ENCODE measurements at regions not wholly inside any gene's neighbourhood (a gene's known extent, or its start where the extent isn't known, plus 50 kb on each side); places are given as distances from the start of the nearest gene placed in this dataset.

DNA sequence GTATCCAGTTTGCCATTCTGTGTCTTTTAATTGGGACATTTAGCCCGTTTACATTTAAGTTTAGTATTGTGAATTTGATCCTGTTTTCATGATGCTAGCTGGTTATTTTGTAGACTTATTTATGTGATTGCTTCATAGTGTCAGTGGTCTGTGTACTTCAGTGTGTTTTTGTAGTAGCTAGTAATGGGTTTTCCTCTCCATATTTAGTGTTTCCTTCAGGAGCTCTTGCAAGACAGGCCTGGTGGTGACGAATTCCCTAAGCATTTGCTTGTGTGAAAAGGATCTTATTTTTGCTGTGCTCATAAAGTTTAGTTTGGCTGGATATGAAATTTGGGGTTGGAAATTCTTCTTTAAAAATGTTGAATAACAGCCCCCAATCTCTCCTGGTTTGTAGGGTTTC lies 69.2 kb upstream of the PDC start:
- ATAC-seq: no peak
- peaks cover 23% of the 10 kb centered on the region for H3K36me3 Mint-ChIP-seq
- H3K9me3 Mint-ChIP-seq: peaks cover 10% of the 10 kb centered on the region
- H3K27ac Mint-ChIP-seq: no peak overlapping the region
- H3K4me1 Mint-ChIP-seq: no peaks in the 10 kb centered on the region
- peaks cover 38% of the 10 kb centered on the region for H3K27me3 Mint-ChIP-seq
- no peak overlapping the region for H3K4me3 Mint-ChIP-seq

DNA sequence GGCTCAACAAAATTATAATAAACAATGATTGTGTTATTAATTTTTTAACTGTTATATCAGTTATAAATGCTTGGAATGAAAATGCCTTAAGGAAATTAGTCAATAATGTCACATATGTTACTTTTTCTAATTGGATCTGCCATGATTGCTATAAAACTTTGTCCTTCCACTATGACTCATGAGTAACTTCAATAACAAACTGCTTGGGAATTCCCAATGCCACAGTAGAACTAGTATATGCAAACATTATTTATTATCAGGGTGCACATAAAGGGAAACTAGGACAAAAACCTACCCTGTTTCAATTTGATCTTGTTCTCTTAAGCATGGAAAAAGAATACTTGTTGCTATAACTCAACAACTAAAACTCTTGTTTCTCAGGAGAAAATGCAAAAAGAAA lies 59.1 kb upstream of the PDC start:
- no peaks in the 10 kb centered on the region for H3K27me3 Mint-ChIP-seq

DNA sequence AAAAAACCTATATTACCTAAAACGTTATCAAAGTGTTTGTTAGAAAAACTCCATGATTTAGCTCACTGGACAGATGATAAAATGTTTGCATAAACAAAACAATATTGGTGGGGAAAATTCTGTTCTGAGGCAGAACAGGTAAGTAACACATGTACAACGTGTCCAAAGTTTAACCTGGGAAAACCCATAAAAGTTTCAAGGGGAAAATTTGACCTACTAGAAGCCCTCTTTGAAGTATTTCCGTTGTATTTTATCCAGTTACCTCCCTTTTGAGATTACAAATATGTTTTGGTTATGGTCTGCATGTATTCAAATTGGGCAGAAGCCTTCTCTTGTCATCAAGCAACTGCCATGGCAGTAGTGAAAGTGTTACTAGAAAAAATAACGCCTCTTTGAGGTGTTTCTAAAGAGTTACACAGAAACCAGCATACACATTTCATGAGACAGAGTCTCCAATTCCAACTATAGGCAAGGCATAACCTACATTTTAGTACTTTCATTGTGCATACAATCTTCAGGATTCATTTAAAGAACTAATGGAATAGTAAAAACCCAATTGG lies 58.0 kb upstream of the PDC start:
- Mint-ChIP-seq H3K4me1 (peaks cover 11% of the 10 kb centered on the region), H3K4me3 (no peak overlapping the region), H3K36me3 (peaks cover 25% of the 10 kb centered on the region), H3K27me3 (no peaks in the 10 kb centered on the region), H3K27ac (no peak overlapping the region), H3K9me3 (peaks cover 17% of the 10 kb centered on the region)
- no peak for ATAC-seq

More for the DNA sequence above, 59.1 kb upstream of the PDC start:
- no peak overlapping the region for H3K27ac Mint-ChIP-seq
- no peak for ATAC-seq
- peaks cover 11% of the 10 kb centered on the region for H3K4me1 Mint-ChIP-seq
- peaks cover 22% of the 10 kb centered on the region for H3K9me3 Mint-ChIP-seq
- peaks cover 25% of the 10 kb centered on the region for H3K36me3 Mint-ChIP-seq
- no peak overlapping the region for H3K4me3 Mint-ChIP-seq

- H3K36me3 Mint-ChIP-seq: peaks cover 20% of the 10 kb centered on the region
- H3K4me3 Mint-ChIP-seq: no peak overlapping the region
Observed at GRCh38 chr1:186518395-186518794, 57.5 kb upstream of the PDC start.

DNA sequence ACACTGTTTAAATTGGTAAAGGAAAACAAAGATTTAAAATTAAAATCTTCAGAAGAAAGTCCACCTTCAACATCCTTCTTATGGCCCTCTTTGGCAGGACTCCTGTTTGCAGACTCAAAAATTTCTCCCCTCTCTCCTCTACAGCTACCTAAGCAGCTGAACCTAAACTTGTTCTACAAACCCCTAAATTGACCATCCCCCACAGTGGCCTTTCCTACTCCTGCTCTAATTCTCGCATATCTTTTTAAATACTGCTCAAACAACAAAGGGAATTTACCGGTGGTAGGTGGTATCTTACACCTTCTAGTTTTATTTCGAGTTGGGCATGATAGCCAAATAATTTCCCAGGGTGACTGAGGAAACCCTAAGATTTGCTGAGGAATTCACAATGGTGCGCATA lies 53.5 kb upstream of the PDC start:
- H3K27me3 Mint-ChIP-seq: no peaks in the 10 kb centered on the region
- ATAC-seq: no peak

More at GRCh38 chr1:186518395-186518794, 57.5 kb upstream of the PDC start:
- H3K27me3 Mint-ChIP-seq: no peaks in the 10 kb centered on the region
- no peak for ATAC-seq
- peaks cover 11% of the 10 kb centered on the region for H3K4me1 Mint-ChIP-seq
- H3K9me3 Mint-ChIP-seq: peaks cover 14% of the 10 kb centered on the region
- no peak overlapping the region for H3K27ac Mint-ChIP-seq

DNA sequence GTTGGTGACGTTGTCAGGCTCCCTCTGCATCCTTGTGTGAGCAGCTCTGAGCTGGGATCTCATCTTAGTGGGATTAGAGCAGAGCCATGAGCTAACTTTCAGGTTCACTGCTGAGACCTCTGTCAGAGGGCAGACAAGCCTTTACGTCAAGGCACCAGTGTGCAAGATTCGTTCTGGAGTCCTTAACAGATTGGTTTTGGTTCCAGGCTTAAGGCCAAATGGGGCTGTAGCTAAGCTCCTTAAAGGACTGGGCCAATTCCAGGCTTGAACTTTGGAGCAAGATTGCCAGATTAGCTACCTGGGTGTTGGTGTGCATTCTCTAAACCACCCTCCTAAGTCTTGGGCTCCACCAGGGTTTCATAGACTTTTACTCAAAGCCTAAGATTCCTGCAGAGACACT lies 52.6 kb upstream of the PDC start:
- peaks cover 29% of the 10 kb centered on the region for H3K4me1 Mint-ChIP-seq
- H3K9me3 Mint-ChIP-seq: peaks cover 17% of the 10 kb centered on the region
- H3K27ac Mint-ChIP-seq: no peak overlapping the region
- H3K4me3 Mint-ChIP-seq: no peak overlapping the region
- peaks cover 30% of the 10 kb centered on the region for H3K36me3 Mint-ChIP-seq
- ATAC-seq: no peak
- no peaks in the 10 kb centered on the region for H3K27me3 Mint-ChIP-seq

More for the DNA sequence above, 53.5 kb upstream of the PDC start:
- Mint-ChIP-seq H3K9me3 (peaks cover 13% of the 10 kb centered on the region), H3K27ac (no peak overlapping the region), H3K36me3 (peaks cover 24% of the 10 kb centered on the region), H3K4me3 (no peak overlapping the region), H3K4me1 (peaks cover 36% of the 10 kb centered on the region)

DNA sequence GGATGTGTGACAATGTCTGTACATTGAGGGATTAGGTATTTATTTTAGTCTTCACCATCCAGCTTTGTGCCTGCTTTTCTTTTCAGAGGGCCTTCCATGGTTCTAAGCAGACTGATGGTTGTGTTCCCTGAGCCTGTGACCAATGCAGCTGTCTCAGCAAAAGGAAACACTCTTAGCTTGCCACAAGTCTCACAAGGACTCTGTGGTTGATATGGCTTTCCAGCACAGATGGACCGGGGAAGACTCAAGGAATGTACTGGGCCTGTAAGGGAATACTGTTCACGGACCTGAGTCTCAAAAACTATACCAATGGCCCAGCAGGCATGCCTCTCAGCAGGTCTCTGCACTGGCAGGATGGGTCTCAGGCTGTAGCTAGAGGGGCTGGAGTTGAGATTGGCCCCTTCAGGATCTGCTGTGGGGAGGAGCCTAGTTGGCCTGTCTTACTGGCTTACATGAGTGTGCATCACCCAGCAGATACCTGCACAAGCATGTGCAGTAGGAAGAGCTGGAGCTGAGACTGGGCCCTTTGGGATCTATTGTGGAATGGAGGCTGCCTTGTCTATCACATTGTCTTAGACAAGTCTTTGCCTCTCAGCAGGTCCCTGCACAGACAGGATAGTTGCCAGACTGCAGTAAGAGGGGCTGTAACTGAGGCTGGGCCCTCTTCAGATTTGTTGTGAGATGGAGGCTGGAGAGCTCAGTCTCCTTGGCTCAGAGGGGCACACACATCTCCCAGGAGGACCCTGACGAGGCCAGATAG lies 52.0 kb upstream of the PDC start:
- Mint-ChIP-seq H3K4me1 (peaks cover 26% of the 10 kb centered on the region), H3K27ac (peak overlapping the region; percentile 78), H3K36me3 (peaks cover 37% of the 10 kb centered on the region), H3K9me3 (peaks cover 23% of the 10 kb centered on the region), H3K27me3 (no peaks in the 10 kb centered on the region), H3K4me3 (no peak overlapping the region)
- ATAC-seq: no peak

DNA sequence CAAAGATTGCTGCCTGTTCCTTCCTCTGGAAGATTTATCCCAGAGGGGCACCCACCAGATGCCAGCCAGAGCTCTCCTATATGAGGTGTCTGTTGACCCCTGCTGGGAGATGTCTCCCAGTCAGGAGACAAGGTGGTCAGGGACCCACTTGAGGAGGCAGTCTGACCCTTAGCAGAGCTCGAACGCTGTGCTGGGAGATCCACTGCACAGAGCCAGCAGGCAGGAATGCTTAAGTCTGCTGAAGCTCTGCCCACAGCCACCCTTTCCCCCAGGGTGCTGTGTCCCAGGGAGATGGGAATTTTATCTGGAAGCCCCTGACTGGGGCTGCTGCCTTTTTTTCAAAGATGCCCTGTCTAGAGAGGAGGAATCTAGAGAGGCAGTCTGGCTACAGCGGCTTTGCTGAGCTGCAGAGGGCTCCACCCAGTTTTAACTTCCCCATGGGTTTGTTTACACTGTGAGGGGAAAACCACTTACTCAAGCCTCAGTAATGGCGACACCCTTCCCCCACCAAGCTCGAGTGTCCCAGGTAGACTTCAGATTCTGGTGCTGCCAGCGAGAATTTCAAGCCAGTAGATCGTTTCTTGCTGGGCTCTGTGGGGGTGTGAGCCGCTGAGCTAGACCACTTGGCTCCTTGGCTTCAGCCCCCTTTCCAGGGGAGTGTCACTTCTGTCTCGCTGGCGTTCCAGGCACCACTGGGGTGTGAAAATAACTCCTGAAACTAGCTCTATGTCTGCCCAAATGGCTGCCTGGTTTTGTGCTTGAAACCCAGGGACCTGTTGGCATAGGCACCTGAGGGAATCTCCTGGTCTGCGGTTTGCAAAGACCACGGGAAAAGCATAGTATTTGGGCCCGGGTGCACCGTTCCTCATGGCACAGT lies 51.1 kb upstream of the PDC start:
- peak overlapping the region; percentile 45 for H3K4me3 Mint-ChIP-seq
- H3K27me3 Mint-ChIP-seq: no peaks in the 10 kb centered on the region
- ATAC-seq: peak; percentile 87
- H3K36me3 Mint-ChIP-seq: peaks cover 45% of the 10 kb centered on the region
- peaks cover 26% of the 10 kb centered on the region for H3K4me1 Mint-ChIP-seq
- peaks cover 24% of the 10 kb centered on the region for H3K9me3 Mint-ChIP-seq
- H3K27ac Mint-ChIP-seq: peak overlapping the region; percentile 78

All from stimulated activated memory B cell treated with anti-CD40 and anti-IgM and Interleukin-4, amounts not matched to agents 10 μg/mL and 1 μg/mL and 100 μg/mL, for 72 hours (primary cell).